ENCODE measurements at regions not wholly inside any gene's neighbourhood (a gene's known extent, or its start where the extent isn't known, plus 50 kb on each side); places are given as distances from the start of the nearest gene placed in this dataset.

- no peak overlapping the region for H3K4me3 ChIP-seq (ENCODE audit: low read depth, low read length, poor library complexity, severe bottlenecking)
- no TSS peak for BruUV-seq (replicated peaks)
- no peaks in the 10 kb centered on the region for H3K27me3 ChIP-seq (replicated peaks; ENCODE audit: insufficient read depth, low read depth, low read length, poor library complexity)
- no peaks in the 10 kb centered on the region for H3K36me3 ChIP-seq (ENCODE audit: insufficient read depth, low read length, poor library complexity, severe bottlenecking)
- CTCF ChIA-PET, result no interaction called here
- intact Hi-C loops (cut with micrococcal nuclease; ENCODE audit: unreplicated experiment), result no loop called here
- TF ChIP-seq EZH2 (IDR thresholded peaks at IDR 0.05; ENCODE audit: borderline replicate concordance, low read depth, low read length, poor library complexity, severe bottlenecking), result no peak
- TF ChIP-seq CTCF (conservative IDR thresholded peaks at IDR 0.05; ENCODE audit: low read depth, low read length), result no peak
- DNase-seq (ENCODE audit: low spot score), result no peak
- no peaks in the 10 kb centered on the region for H3K9me3 ChIP-seq (ENCODE audit: low read depth, low read length, poor library complexity, severe bottlenecking)
- POLR2A ChIA-PET (ENCODE audit: low non-redundant PET), result no interaction called here
- no peaks in the 10 kb centered on the region for H3K4me1 ChIP-seq (ENCODE audit: insufficient read depth, low read length, poor library complexity, severe bottlenecking)
- no peak overlapping the region for H3K27ac ChIP-seq (ENCODE audit: low read depth, low read length, poor library complexity, severe bottlenecking)
Observed at GRCh38 chr15:95591270-95591669, 739.2 kb upstream of the NR2F2 start.

GRCh38 chr15:95591886-95592285, 738.6 kb upstream of the NR2F2 start:
- Histone ChIP-seq H3K9me3 (ENCODE audit: low read depth, low read length, poor library complexity, severe bottlenecking) (no peaks in the 10 kb centered on the region), H3K4me1 (ENCODE audit: insufficient read depth, low read length, poor library complexity, severe bottlenecking) (no peaks in the 10 kb centered on the region), H3K4me3 (ENCODE audit: low read depth, low read length, poor library complexity, severe bottlenecking) (no peak overlapping the region), H3K27ac (ENCODE audit: low read depth, low read length, poor library complexity, severe bottlenecking) (no peak overlapping the region), H3K27me3 (replicated peaks; ENCODE audit: insufficient read depth, low read depth, low read length, poor library complexity) (no peaks in the 10 kb centered on the region), H3K36me3 (ENCODE audit: insufficient read depth, low read length, poor library complexity, severe bottlenecking) (no peaks in the 10 kb centered on the region)
- BruUV-seq (replicated peaks), result no TSS peak
- DNase-seq (ENCODE audit: low spot score), result no peak
- ChIA-PET POLR2A (ENCODE audit: low non-redundant PET) (no interaction called here), CTCF (no interaction called here)
- intact Hi-C loops (cut with micrococcal nuclease; ENCODE audit: unreplicated experiment), result no loop called here
- TF ChIP-seq CTCF (conservative IDR thresholded peaks at IDR 0.05; ENCODE audit: low read depth, low read length) (no peak), EZH2 (IDR thresholded peaks at IDR 0.05; ENCODE audit: borderline replicate concordance, low read depth, low read length, poor library complexity, severe bottlenecking) (no peak)

- intact Hi-C loops (cut with micrococcal nuclease; ENCODE audit: unreplicated experiment), result no loop called here
- no peaks in the 10 kb centered on the region for H3K27me3 ChIP-seq (replicated peaks; ENCODE audit: insufficient read depth, low read depth, low read length, poor library complexity)
- H3K9me3 ChIP-seq (ENCODE audit: low read depth, low read length, poor library complexity, severe bottlenecking), result no peaks in the 10 kb centered on the region
- DNase-seq (ENCODE audit: low spot score), result no peak
- H3K36me3 ChIP-seq (ENCODE audit: insufficient read depth, low read length, poor library complexity, severe bottlenecking), result no peaks in the 10 kb centered on the region
- no peak for TF ChIP-seq EZH2 (IDR thresholded peaks at IDR 0.05; ENCODE audit: borderline replicate concordance, low read depth, low read length, poor library complexity, severe bottlenecking)
- no peak for TF ChIP-seq CTCF (conservative IDR thresholded peaks at IDR 0.05; ENCODE audit: low read depth, low read length)
- no peaks in the 10 kb centered on the region for H3K4me1 ChIP-seq (ENCODE audit: insufficient read depth, low read length, poor library complexity, severe bottlenecking)
- ChIA-PET POLR2A (ENCODE audit: low non-redundant PET) (no interaction called here), CTCF (no interaction called here)
- H3K4me3 ChIP-seq (ENCODE audit: low read depth, low read length, poor library complexity, severe bottlenecking), result no peak overlapping the region
- BruUV-seq (replicated peaks), result no TSS peak
- H3K27ac ChIP-seq (ENCODE audit: low read depth, low read length, poor library complexity, severe bottlenecking), result no peak overlapping the region
Observed at GRCh38 chr15:95594496-95594895, 736.0 kb upstream of the NR2F2 start.
